Mammary epithelial cell (primary cell): ENCODE measurements at regions not wholly inside any gene's neighbourhood (a gene's known extent, or its start where the extent isn't known, plus 50 kb on each side); places are given as distances from the start of the nearest gene placed in this dataset.

Experiments used
- EZH2 ChIP-seq: IDR thresholded peaks from 2 replicates; pipeline ENCODE4 v1.6.1; 2012; ENCODE audit warnings: low read length, inconsistent platforms, borderline replicate concordance
- TF ChIP-seq, protein P1 (sequence below), 2 donors: IDR thresholded peaks in 1 of 2; conservative IDR thresholded peaks in 1 of 2; 2 replicates each; pipeline ENCODE4 v1.5.1; 2011 to 2012; ENCODE audit warnings: inconsistent platforms in 2 of 2, low read length in 2 of 2, mild to moderate bottlenecking in 2 of 2, control low read depth in 1 of 2, low read depth in 1 of 2; ENCODE audit not compliant: insufficient read depth in 1 of 2; ENCODE audit errors: extremely low read depth in 1 of 2

DNA sequence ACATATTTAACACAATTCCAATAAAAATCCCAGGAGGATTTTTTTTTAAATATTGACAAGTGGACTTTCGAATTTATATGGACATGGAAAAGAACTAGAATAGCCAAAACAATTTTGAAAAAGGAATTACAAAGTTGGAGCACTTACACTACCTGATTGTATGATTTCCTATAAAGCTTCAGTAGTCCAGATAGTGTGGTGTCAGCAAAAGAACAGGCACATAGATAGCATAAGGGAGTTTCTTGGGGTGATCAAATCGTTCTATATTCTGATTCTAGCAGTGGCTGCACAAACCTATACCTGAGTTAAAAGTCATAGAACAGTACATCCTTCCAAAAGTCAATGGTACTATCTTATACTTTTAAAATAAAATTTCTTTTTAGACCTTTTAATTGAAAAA, 66.4 kb upstream of the CES5A start:
- TF ChIP-seq EZH2: no peak
- TF ChIP-seq, protein P1, sequence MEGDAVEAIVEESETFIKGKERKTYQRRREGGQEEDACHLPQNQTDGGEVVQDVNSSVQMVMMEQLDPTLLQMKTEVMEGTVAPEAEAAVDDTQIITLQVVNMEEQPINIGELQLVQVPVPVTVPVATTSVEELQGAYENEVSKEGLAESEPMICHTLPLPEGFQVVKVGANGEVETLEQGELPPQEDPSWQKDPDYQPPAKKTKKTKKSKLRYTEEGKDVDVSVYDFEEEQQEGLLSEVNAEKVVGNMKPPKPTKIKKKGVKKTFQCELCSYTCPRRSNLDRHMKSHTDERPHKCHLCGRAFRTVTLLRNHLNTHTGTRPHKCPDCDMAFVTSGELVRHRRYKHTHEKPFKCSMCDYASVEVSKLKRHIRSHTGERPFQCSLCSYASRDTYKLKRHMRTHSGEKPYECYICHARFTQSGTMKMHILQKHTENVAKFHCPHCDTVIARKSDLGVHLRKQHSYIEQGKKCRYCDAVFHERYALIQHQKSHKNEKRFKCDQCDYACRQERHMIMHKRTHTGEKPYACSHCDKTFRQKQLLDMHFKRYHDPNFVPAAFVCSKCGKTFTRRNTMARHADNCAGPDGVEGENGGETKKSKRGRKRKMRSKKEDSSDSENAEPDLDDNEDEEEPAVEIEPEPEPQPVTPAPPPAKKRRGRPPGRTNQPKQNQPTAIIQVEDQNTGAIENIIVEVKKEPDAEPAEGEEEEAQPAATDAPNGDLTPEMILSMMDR (conservative IDR thresholded peaks at IDR 0.05 in 1 of 2, IDR thresholded peaks at IDR 0.05 in 1 of 2; ENCODE audit: extremely low read depth in 1 of 2, insufficient read depth in 1 of 2, low read depth in 1 of 2, low read length in 2 of 2): no peak
